Endothelial cell (in vitro differentiated cells): ENCODE measurements at regions not wholly inside any gene's neighbourhood (a gene's known extent, or its start where the extent isn't known, plus 50 kb on each side); places are given as distances from the start of the nearest gene placed in this dataset.
A peak's percentile ranks its signal among the peaks of the same experiment; 100 is the strongest.

ENCODE experiments used
- DNase-seq: peaks from one replicate; pipeline ENCODE4 v3.0.0; 2021; ENCODE audit warnings: low spot score
- H3K27ac Mint-ChIP-seq: one replicate; pipeline ENCODE4 v1.8.0; 2021; ENCODE audit warnings: mixed read lengths, inconsistent platforms; ENCODE audit not compliant: unreplicated experiment
- H3K27me3 Mint-ChIP-seq: one replicate; pipeline ENCODE4 v1.8.0; 2021; ENCODE audit warnings: mild to moderate bottlenecking, moderate library complexity, mixed read lengths, inconsistent platforms; ENCODE audit not compliant: unreplicated experiment
- H3K36me3 Mint-ChIP-seq: one replicate; pipeline ENCODE4 v1.8.0; 2021; ENCODE audit warnings: mild to moderate bottlenecking, low read depth, mixed read lengths, inconsistent platforms; ENCODE audit not compliant: unreplicated experiment
- H3K4me1 Mint-ChIP-seq: one replicate; pipeline ENCODE4 v1.8.0; 2021; ENCODE audit warnings: mild to moderate bottlenecking, mixed read lengths, inconsistent platforms; ENCODE audit not compliant: unreplicated experiment
- H3K4me3 Mint-ChIP-seq: one replicate; pipeline ENCODE4 v1.8.0; 2021; ENCODE audit warnings: mild to moderate bottlenecking, mixed read lengths, inconsistent platforms; ENCODE audit not compliant: unreplicated experiment
- H3K9me3 Mint-ChIP-seq: one replicate; pipeline ENCODE4 v1.8.0; 2021; ENCODE audit warnings: mixed read lengths, inconsistent platforms; ENCODE audit not compliant: unreplicated experiment
- CTCF ChIP-seq: fragments of 200-600 bp; sonication (generic); IDR thresholded peaks from one replicate; pipeline ENCODE4 v1.5.0; 2021; ENCODE audit warnings: antibody characterized with exemption; ENCODE audit not compliant: unreplicated experiment

GRCh38 chr3:182709306-182709705 lies 84.0 kb upstream of the ATP11B start:
- no peak overlapping the region for H3K4me3 Mint-ChIP-seq

GRCh38 chr3:182710557-182711157 lies 82.6 kb upstream of the ATP11B start:
- TF ChIP-seq CTCF = peak; percentile 85
- peaks cover 11% of the 10 kb centered on the region for H3K4me1 Mint-ChIP-seq
- no peak overlapping the region for H3K4me3 Mint-ChIP-seq
- H3K9me3 Mint-ChIP-seq = no peaks in the 10 kb centered on the region
- H3K27me3 Mint-ChIP-seq = no peaks in the 10 kb centered on the region
- DNase-seq = no peak
- H3K36me3 Mint-ChIP-seq = no peaks in the 10 kb centered on the region
- H3K27ac Mint-ChIP-seq = no peak overlapping the region

More at GRCh38 chr3:182709306-182709705, 84.0 kb upstream of the ATP11B start:
- no peak for DNase-seq
- TF ChIP-seq CTCF = no peak
- Mint-ChIP-seq H3K27ac (no peak overlapping the region), H3K27me3 (no peaks in the 10 kb centered on the region), H3K4me1 (peaks cover 7% of the 10 kb centered on the region), H3K9me3 (no peaks in the 10 kb centered on the region), H3K36me3 (no peaks in the 10 kb centered on the region)

- no peak for DNase-seq
- Mint-ChIP-seq H3K27ac (no peak overlapping the region), H3K9me3 (no peaks in the 10 kb centered on the region), H3K4me1 (peaks cover 11% of the 10 kb centered on the region), H3K36me3 (no peaks in the 10 kb centered on the region), H3K4me3 (no peak overlapping the region), H3K27me3 (no peaks in the 10 kb centered on the region)
- no peak for TF ChIP-seq CTCF
Observed at GRCh38 chr3:182711261-182711683, 82.0 kb upstream of the ATP11B start.

GRCh38 chr3:182711853-182712252 lies 81.5 kb upstream of the ATP11B start:
- peaks cover 13% of the 10 kb centered on the region for H3K4me1 Mint-ChIP-seq
- H3K27ac Mint-ChIP-seq = no peak overlapping the region
- no peak overlapping the region for H3K4me3 Mint-ChIP-seq
- DNase-seq = no peak
- no peaks in the 10 kb centered on the region for H3K36me3 Mint-ChIP-seq
- no peaks in the 10 kb centered on the region for H3K27me3 Mint-ChIP-seq
- TF ChIP-seq CTCF = no peak
- H3K9me3 Mint-ChIP-seq = no peaks in the 10 kb centered on the region

GRCh38 chr3:182713111-182713510 lies 80.2 kb upstream of the ATP11B start:
- no peaks in the 10 kb centered on the region for H3K36me3 Mint-ChIP-seq
- no peak for DNase-seq
- H3K27me3 Mint-ChIP-seq = no peaks in the 10 kb centered on the region
- no peaks in the 10 kb centered on the region for H3K9me3 Mint-ChIP-seq
- no peak for TF ChIP-seq CTCF
- H3K4me3 Mint-ChIP-seq = no peak overlapping the region
- no peak overlapping the region for H3K27ac Mint-ChIP-seq
- H3K4me1 Mint-ChIP-seq = peaks cover 11% of the 10 kb centered on the region
